Peyer's patch (tissue), 4 donors: ENCODE measurements at regions not wholly inside any gene's neighbourhood (a gene's known extent, or its start where the extent isn't known, plus 50 kb on each side); places are given as distances from the start of the nearest gene placed in this dataset.

Experiments
- DNase-seq, 3 donors: peaks; one replicate each; pipeline ENCODE4 v3.0.0-alpha.2; 2017 to 2019
- H3K27ac ChIP-seq, 4 donors: fragments of 200-600 bp; sonication (generic); one replicate each; pipeline ENCODE4 v1.5.1; 2016 to 2019
- H3K27me3 ChIP-seq, 2 donors: fragments of 200-600 bp; sonication (generic); one replicate each; pipeline ENCODE4 v1.5.1; 2019
- H3K36me3 ChIP-seq, 3 donors: fragments of 200-600 bp; sonication (generic); one replicate each; pipeline ENCODE4 v1.5.1; 2016 to 2019
- H3K4me1 ChIP-seq, 4 donors: fragments of 200-600 bp; sonication (generic); one replicate each; pipeline ENCODE4 v1.5.1; 2016 to 2019
- H3K4me3 ChIP-seq, 4 donors: fragments of 200-600 bp; sonication (generic); 1 replicate in 3 of 4; 2 replicates in 1 of 4; pipeline ENCODE4 v1.5.1; 2016 to 2019; ENCODE audit warnings: mild to moderate bottlenecking in 1 of 4
- H3K9me3 ChIP-seq, 4 donors: fragments of 200-600 bp; sonication (generic); one replicate each; pipeline ENCODE4 v1.5.1; 2016 to 2019; ENCODE audit warnings: mild to moderate bottlenecking in 1 of 4
- POLR2A ChIP-seq, 2 donors: fragments of 450-650 bp; IDR thresholded peaks; one replicate each; pipeline ENCODE4 v1.5.1; 2017; ENCODE audit warnings: antibody characterized with exemption in 2 of 2, mild to moderate bottlenecking in 2 of 2, moderate library complexity in 2 of 2
- TF ChIP-seq, protein P1 (sequence below), 6 experiments: fragments of 450-650 bp in 4 of 6; fragments of 200-600 bp in 2 of 6; sonication (generic) in 1 of 6; IDR thresholded peaks; one replicate each; pipeline ENCODE4 v1.5.1; 2017 to 2019; ENCODE audit warnings: antibody characterized with exemption in 6 of 6, mild to moderate bottlenecking in 3 of 6, moderate library complexity in 1 of 6

DNA sequence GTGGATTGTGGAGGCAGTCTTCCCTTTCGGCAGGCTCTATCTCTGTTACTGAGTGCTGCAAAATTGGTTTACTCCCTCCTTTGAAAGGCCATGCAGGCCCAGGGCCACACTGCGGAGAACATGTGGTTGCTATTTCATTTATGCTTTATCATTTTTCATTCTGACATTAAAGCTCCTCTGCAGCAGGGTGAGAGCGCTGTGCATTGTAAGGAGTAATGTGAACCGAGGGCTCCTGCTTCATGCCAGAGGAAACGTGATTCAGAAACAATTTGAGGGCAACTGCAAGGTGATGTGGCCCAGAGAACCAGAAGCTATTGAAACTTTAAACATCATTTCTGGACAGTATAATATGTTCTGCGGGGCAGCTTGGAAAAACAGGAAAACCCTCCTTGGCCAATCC is 341.6 kb upstream of the NT5C1B start:
- H3K4me1 ChIP-seq = no peaks in the 10 kb centered on the region
- H3K9me3 ChIP-seq = no peaks in the 10 kb centered on the region
- H3K27ac ChIP-seq = no peak overlapping the region
- H3K27me3 ChIP-seq = no peaks in the 10 kb centered on the region
- no peak for DNase-seq
- no peak overlapping the region for H3K4me3 ChIP-seq
- no peak for TF ChIP-seq POLR2A (IDR thresholded peaks at IDR 0.05)
- TF ChIP-seq, protein P1, sequence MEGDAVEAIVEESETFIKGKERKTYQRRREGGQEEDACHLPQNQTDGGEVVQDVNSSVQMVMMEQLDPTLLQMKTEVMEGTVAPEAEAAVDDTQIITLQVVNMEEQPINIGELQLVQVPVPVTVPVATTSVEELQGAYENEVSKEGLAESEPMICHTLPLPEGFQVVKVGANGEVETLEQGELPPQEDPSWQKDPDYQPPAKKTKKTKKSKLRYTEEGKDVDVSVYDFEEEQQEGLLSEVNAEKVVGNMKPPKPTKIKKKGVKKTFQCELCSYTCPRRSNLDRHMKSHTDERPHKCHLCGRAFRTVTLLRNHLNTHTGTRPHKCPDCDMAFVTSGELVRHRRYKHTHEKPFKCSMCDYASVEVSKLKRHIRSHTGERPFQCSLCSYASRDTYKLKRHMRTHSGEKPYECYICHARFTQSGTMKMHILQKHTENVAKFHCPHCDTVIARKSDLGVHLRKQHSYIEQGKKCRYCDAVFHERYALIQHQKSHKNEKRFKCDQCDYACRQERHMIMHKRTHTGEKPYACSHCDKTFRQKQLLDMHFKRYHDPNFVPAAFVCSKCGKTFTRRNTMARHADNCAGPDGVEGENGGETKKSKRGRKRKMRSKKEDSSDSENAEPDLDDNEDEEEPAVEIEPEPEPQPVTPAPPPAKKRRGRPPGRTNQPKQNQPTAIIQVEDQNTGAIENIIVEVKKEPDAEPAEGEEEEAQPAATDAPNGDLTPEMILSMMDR (IDR thresholded peaks at IDR 0.05) = no peak
- H3K36me3 ChIP-seq = no peaks in the 10 kb centered on the region

DNA sequence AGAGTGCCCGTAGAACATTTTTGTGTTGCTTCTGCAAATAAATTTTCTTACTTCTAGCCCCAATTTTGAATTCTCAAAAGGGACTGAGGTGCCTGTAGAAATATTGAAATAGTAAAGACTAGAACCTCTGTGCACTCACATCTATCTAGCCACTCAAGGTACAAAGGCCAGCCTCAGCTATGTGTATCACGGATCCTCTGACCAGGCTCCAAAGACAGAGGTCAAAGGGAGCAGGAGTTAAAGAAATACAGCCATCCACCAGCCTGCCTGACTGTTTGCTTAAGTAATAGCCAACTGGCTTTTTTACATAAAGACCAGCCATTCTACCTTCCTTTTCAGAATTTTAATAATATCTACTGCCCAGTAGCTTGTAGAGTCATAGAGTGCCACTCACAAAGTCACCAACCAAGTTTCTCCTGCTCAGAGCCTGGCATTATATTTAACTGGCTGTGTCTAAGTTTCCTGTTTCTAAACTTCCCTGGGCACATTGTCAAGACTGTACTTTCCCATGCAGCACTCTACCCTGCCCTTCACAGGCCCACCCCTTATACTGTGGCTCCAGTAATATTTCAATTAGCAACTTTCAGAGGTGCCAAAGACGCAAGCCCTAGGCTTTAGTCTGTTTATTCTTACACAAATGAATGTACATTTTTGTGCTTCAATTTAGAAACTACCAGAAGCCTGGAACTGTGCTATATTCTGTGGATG is 338.3 kb upstream of the NT5C1B start:
- Histone ChIP-seq H3K9me3 (no peaks in the 10 kb centered on the region), H3K4me1 (no peaks in the 10 kb centered on the region), H3K36me3 (no peaks in the 10 kb centered on the region), H3K27me3 (no peaks in the 10 kb centered on the region), H3K4me3 (no peak overlapping the region), H3K27ac (no peak overlapping the region)
- TF ChIP-seq POLR2A (IDR thresholded peaks at IDR 0.05) = no peak
- TF ChIP-seq, protein P1 (IDR thresholded peaks at IDR 0.05) = no peak
- no peak for DNase-seq

DNA sequence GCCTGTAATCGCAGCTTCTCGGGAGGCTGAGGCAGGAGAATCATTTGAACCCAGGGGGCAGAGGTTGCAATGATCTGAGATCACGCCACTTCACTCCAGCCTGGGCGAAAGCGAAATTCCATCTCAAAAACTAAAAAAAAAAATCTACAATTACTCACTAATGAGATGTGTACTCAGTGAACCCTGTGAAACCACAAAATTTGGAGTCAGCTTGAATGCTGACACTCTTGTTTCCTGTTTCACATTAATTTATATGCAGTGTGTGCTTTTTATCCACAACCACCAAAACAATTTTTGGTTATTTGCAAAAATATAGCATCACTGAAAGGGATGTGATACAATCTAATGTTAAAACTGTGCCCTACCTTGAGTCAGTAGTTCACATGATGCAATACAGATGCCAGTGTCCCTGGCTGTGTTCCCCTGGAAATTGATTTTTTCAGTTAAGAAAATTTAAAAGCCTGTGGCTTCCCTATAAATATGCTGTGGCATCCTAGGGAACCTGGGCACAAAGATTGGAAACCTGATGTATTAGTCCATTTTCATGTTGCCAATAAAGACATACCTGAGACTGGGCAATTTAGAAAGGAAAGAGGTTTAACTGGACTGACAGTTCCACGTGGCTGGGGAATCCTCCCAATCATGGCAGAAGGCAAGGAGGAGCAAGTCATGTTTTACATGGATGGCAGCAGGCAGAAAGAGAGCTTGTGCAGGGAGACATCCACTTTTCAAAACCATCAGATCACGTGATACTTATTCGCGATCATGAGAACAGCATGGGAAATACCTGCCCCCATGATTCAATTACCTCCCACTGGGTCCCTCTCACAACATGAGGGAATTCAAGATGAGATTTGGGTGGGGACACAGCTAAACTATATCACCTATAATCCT is 337.5 kb upstream of the NT5C1B start:
- TF ChIP-seq POLR2A (IDR thresholded peaks at IDR 0.05) = no peak
- TF ChIP-seq, protein P1 (IDR thresholded peaks at IDR 0.05) = no peak
- DNase-seq = no peak

DNA sequence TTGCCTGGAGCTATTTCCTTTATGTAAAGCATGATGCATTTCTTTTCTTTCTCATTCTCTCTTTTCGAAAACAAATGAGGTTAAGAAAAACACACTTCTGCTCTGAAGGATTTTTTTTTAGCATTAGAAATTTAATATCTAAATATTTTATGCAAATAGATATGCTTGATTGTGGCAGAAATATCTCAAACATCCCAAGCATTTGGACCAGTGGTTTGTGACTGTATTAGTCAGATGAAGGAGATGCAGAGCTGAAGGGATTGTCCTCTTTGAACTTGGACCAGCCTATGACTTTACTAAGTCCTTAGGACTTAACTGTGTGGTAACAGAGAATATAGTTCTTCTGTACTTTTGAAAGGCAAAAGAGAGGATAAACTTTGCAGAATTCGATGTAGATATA is 335.9 kb upstream of the NT5C1B start:
- no peaks in the 10 kb centered on the region for H3K27me3 ChIP-seq
- TF ChIP-seq POLR2A (IDR thresholded peaks at IDR 0.05) = no peak
- TF ChIP-seq, protein P1 (IDR thresholded peaks at IDR 0.05) = no peak
- H3K9me3 ChIP-seq = no peaks in the 10 kb centered on the region
- no peak for DNase-seq
- H3K4me1 ChIP-seq = no peaks in the 10 kb centered on the region
- H3K27ac ChIP-seq = no peak overlapping the region
- H3K4me3 ChIP-seq = no peak overlapping the region
- no peaks in the 10 kb centered on the region for H3K36me3 ChIP-seq

More for the DNA sequence above, 337.5 kb upstream of the NT5C1B start:
- no peaks in the 10 kb centered on the region for H3K36me3 ChIP-seq
- H3K27me3 ChIP-seq = no peaks in the 10 kb centered on the region
- no peaks in the 10 kb centered on the region for H3K4me1 ChIP-seq
- no peak overlapping the region for H3K27ac ChIP-seq
- no peak overlapping the region for H3K4me3 ChIP-seq
- no peaks in the 10 kb centered on the region for H3K9me3 ChIP-seq

DNA sequence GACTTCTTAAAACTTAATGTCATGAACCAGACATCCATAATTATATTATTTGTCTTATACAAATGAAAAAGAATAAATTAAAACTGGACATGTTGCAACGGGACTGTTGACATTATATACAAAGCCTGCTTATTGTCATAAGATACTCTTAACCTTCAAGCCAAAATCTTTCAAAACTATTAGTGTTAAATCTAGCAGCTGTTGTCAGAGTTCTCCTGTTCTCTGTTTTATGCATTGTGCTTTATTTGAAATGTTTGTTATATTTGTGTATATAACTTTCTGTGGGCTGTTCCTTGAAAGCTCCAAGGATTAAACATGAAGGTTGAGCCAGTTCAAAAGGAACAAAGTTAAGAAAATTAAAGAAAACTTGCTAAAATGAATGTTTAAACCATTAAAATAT is 335.5 kb upstream of the NT5C1B start:
- Histone ChIP-seq H3K27ac (no peak overlapping the region), H3K36me3 (no peaks in the 10 kb centered on the region), H3K4me3 (no peak overlapping the region), H3K4me1 (no peaks in the 10 kb centered on the region), H3K27me3 (no peaks in the 10 kb centered on the region), H3K9me3 (no peaks in the 10 kb centered on the region)
- no peak for DNase-seq
- TF ChIP-seq, protein P1 (IDR thresholded peaks at IDR 0.05) = no peak
- no peak for TF ChIP-seq POLR2A (IDR thresholded peaks at IDR 0.05)
